Loucy (cell line): ENCODE measurements at regions not wholly inside any gene's neighbourhood (a gene's known extent, or its start where the extent isn't known, plus 50 kb on each side); places are given as distances from the start of the nearest gene placed in this dataset.

Experiments
- H2AFZ ChIP-seq: fragments of 200-600 bp; sonication (generic); 2 replicates; pipeline ENCODE4 v1.6.0; 2016; ENCODE audit warnings: antibody characterized with exemption, mild to moderate bottlenecking, low read length, moderate library complexity
- H3F3A ChIP-seq: fragments of 200-600 bp; 2 replicates; pipeline ENCODE4 v1.6.0; 2016; ENCODE audit warnings: antibody characterized with exemption, low read depth, mild to moderate bottlenecking
- H3K27me3 ChIP-seq: fragments of 200-600 bp; sonication (generic); 2 replicates; pipeline ENCODE4 v1.6.1; 2014; ENCODE audit warnings: low read length, mild to moderate bottlenecking; ENCODE audit not compliant: insufficient read depth, poor library complexity, severe bottlenecking
- H3K36me3 ChIP-seq: fragments of 200-600 bp; sonication (generic); 2 replicates; pipeline ENCODE4 v1.6.1; 2016; ENCODE audit warnings: low read length; ENCODE audit not compliant: insufficient read depth
- H3K4me1 ChIP-seq: fragments of 200-600 bp; sonication (generic); 2 replicates; pipeline ENCODE4 v1.5.1; 2014; ENCODE audit warnings: low read length, mild to moderate bottlenecking; ENCODE audit not compliant: insufficient read depth, poor library complexity, severe bottlenecking
- H3K4me2 ChIP-seq: fragments of 200-600 bp; sonication (generic); 2 replicates; pipeline ENCODE4 v1.6.0; 2014; ENCODE audit warnings: antibody characterized with exemption, low read length, low read depth, mild to moderate bottlenecking; ENCODE audit not compliant: poor library complexity, severe bottlenecking
- H3K4me3 ChIP-seq: fragments of 200-600 bp; sonication (generic); 2 replicates; pipeline ENCODE4 v1.5.1; 2014; ENCODE audit warnings: low read length, mild to moderate bottlenecking, mixed read lengths; ENCODE audit not compliant: poor library complexity, severe bottlenecking
- H3K79me2 ChIP-seq: fragments of 200-600 bp; sonication (generic); 2 replicates; pipeline ENCODE4 v1.6.1; 2014; ENCODE audit warnings: low read length; ENCODE audit not compliant: insufficient read depth
- H3K9ac ChIP-seq: fragments of 200-600 bp; sonication (generic); 2 replicates; pipeline ENCODE4 v1.6.0; 2014; ENCODE audit warnings: mild to moderate bottlenecking, low read depth, low read length, moderate library complexity; ENCODE audit not compliant: poor library complexity, severe bottlenecking
- H3K9me2 ChIP-seq: fragments of 200-600 bp; sonication (generic); replicated peaks from 2 replicates; pipeline ENCODE4 v1.6.1; 2016; ENCODE audit warnings: low read depth, low read length, mixed read lengths
- H3K9me3 ChIP-seq: fragments of 200-600 bp; sonication (generic); 2 replicates; pipeline ENCODE4 v1.6.1; 2014; ENCODE audit warnings: mild to moderate bottlenecking, antibody characterized with exemption, low read length, low read depth; ENCODE audit not compliant: insufficient read depth
- H4K20me1 ChIP-seq: fragments of 200-600 bp; sonication (generic); 2 replicates; pipeline ENCODE4 v1.6.0; 2014; ENCODE audit warnings: antibody characterized with exemption, low read length, mild to moderate bottlenecking; ENCODE audit not compliant: insufficient read depth, poor library complexity, severe bottlenecking
- EZH2phosphoT487 ChIP-seq: fragments of 200-600 bp; IDR thresholded peaks from 2 replicates; pipeline ENCODE4 v1.6.1; 2018; ENCODE audit warnings: antibody characterized with exemption, mild to moderate bottlenecking, moderate library complexity, borderline replicate concordance
- TF ChIP-seq, protein P1 (sequence below): fragments of 200-600 bp; sonication (generic); conservative IDR thresholded peaks from 2 replicates; pipeline ENCODE4 v1.5.1; 2014; ENCODE audit warnings: mild to moderate bottlenecking, antibody characterized with exemption, low read length

DNA sequence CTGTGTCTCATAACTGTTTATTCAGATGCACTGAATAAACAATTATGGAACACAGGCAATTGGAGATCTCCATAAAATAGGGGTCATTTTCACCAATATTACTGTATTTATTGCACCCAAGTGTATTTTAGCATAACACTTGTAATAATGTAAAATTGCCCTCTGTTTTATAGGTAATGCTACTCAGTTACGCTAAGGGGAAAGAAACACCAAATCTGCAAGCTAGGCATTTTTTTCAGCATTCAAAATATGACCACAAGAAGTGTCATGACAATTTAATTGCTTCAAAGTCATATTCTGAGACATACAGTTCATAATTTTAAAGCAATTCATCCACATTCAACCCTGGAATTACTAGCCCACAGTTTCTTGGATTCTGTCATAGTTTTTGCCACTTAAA is 643.2 kb upstream of the NOX3 start:
- TF ChIP-seq, protein P1, sequence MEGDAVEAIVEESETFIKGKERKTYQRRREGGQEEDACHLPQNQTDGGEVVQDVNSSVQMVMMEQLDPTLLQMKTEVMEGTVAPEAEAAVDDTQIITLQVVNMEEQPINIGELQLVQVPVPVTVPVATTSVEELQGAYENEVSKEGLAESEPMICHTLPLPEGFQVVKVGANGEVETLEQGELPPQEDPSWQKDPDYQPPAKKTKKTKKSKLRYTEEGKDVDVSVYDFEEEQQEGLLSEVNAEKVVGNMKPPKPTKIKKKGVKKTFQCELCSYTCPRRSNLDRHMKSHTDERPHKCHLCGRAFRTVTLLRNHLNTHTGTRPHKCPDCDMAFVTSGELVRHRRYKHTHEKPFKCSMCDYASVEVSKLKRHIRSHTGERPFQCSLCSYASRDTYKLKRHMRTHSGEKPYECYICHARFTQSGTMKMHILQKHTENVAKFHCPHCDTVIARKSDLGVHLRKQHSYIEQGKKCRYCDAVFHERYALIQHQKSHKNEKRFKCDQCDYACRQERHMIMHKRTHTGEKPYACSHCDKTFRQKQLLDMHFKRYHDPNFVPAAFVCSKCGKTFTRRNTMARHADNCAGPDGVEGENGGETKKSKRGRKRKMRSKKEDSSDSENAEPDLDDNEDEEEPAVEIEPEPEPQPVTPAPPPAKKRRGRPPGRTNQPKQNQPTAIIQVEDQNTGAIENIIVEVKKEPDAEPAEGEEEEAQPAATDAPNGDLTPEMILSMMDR = no peak
- no peak for TF ChIP-seq EZH2phosphoT487
- Histone ChIP-seq H3K27me3 (no peaks in the 10 kb centered on the region), H3K4me2 (no peak overlapping the region), H3K4me1 (peaks cover 10% of the 10 kb centered on the region), H3K4me3 (no peak overlapping the region), H4K20me1 (no peaks in the 10 kb centered on the region), H3K9ac (no peak overlapping the region), H3K79me2 (no peaks in the 10 kb centered on the region), H3K36me3 (no peaks in the 10 kb centered on the region), H2AFZ (no peak overlapping the region), H3K9me3 (no peaks in the 10 kb centered on the region), H3F3A (no peaks in the 10 kb centered on the region), H3K9me2 (no peaks in the 10 kb centered on the region)

DNA sequence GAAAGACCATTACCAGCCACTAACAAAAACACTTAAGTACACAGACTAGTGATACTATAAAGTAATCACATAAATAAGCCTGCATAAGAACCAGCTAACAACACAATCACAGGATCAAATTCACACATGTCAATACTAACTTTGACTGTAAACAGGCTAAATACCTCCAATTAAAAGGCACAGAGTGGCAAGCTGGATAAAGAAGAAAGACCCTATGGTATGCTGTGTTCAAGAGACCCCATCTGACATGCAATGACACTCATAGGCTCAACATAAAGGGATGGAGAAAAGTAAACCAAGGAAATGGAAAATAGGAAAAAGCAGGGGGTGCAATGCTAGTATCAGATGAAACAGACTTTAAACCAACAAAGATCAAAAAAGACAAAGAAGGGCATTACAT is 631.8 kb upstream of the NOX3 start:
- H3K27me3 ChIP-seq = no peaks in the 10 kb centered on the region
- peaks cover 11% of the 10 kb centered on the region for H3K9me3 ChIP-seq
- TF ChIP-seq, protein P1 = no peak
- TF ChIP-seq EZH2phosphoT487 = no peak
- no peaks in the 10 kb centered on the region for H3K9me2 ChIP-seq
- no peak overlapping the region for H3K4me2 ChIP-seq
- no peaks in the 10 kb centered on the region for H3K36me3 ChIP-seq
- H3K9ac ChIP-seq = no peak overlapping the region
- H3K4me1 ChIP-seq = no peaks in the 10 kb centered on the region
- no peaks in the 10 kb centered on the region for H4K20me1 ChIP-seq
- no peaks in the 10 kb centered on the region for H3K79me2 ChIP-seq
- H3F3A ChIP-seq = no peaks in the 10 kb centered on the region
- H3K4me3 ChIP-seq = no peak overlapping the region
- H2AFZ ChIP-seq = no peak overlapping the region

DNA sequence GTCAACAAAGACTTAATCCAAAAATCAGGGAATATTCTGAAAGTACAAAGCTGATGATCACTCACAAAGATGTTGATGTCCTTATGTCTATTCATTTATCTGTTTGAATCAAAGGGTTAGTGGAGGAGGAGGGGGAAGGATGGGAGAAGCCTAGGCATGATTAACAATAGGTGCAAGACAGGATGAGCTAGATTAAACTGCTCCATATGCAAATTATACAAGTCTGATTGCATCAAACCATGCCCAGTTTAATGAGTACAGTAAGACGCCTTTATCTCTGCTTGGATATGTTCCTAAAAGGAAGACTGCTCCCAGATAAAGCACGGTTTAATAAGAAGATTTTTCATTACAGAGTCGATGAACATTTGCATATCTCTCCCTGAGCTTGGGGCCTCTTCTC is 626.4 kb upstream of the NOX3 start:
- H3K9ac ChIP-seq = no peak overlapping the region
- H3K79me2 ChIP-seq = no peaks in the 10 kb centered on the region
- no peak for TF ChIP-seq EZH2phosphoT487
- TF ChIP-seq, protein P1 = no peak
- H3K27me3 ChIP-seq = no peaks in the 10 kb centered on the region
- H2AFZ ChIP-seq = no peak overlapping the region
- H3F3A ChIP-seq = no peaks in the 10 kb centered on the region
- peaks cover 7% of the 10 kb centered on the region for H3K9me3 ChIP-seq
- H3K9me2 ChIP-seq = no peaks in the 10 kb centered on the region
- H3K4me3 ChIP-seq = no peak overlapping the region
- H3K4me1 ChIP-seq = no peaks in the 10 kb centered on the region
- H3K4me2 ChIP-seq = no peak overlapping the region
- H4K20me1 ChIP-seq = no peaks in the 10 kb centered on the region
- no peaks in the 10 kb centered on the region for H3K36me3 ChIP-seq
